ENCODE measurements at regions not wholly inside any gene's neighbourhood (a gene's known extent, or its start where the extent isn't known, plus 50 kb on each side); places are given as distances from the start of the nearest gene placed in this dataset.

- Histone ChIP-seq H3K36me3 (no peaks in the 10 kb centered on the region), H3K9me3 (ENCODE audit: low read depth) (peaks cover 17% of the 10 kb centered on the region), H3K9ac (no peak overlapping the region), H3K4me1 (no peaks in the 10 kb centered on the region), H4K20me1 (ENCODE audit: low read depth) (no peaks in the 10 kb centered on the region), H3K79me2 (ENCODE audit: low read depth) (no peaks in the 10 kb centered on the region), H3K4me2 (no peak overlapping the region), H3K27me3 (no peaks in the 10 kb centered on the region), H3F3A (ENCODE audit: low read depth) (no peaks in the 10 kb centered on the region), H3K4me3 (no peak overlapping the region), H3K27ac (no peak overlapping the region), H2AFZ (replicated peaks) (no peak overlapping the region)
- no peak overlapping the region for H3K4me3 Mint-ChIP-seq
- H3K27ac Mint-ChIP-seq: no peak overlapping the region
- peaks cover 57% of the 10 kb centered on the region for H3K9me3 Mint-ChIP-seq
- no peaks in the 10 kb centered on the region for H3K4me1 Mint-ChIP-seq
- DNase-seq (ENCODE audit: low spot score): no peak
- no peaks in the 10 kb centered on the region for H3K36me3 Mint-ChIP-seq
- TF ChIP-seq EZH2 (IDR thresholded peaks at IDR 0.05) (no peak), EZH2phosphoT487 (IDR thresholded peaks at IDR 0.05) (no peak), CTCF (IDR thresholded peaks at IDR 0.05) (no peak)
- peaks cover 2% of the 10 kb centered on the region for H3K27me3 Mint-ChIP-seq (ENCODE audit: insufficient read depth, low read depth)
Measured at GRCh38 chr12:34404377-34405285, 382.3 kb downstream of the ALG10 start.

GRCh38 chr12:34405286-34406227 lies 383.3 kb downstream of the ALG10 start:
- peaks cover 26% of the 10 kb centered on the region for H3K9me3 ChIP-seq (ENCODE audit: low read depth)
- no peak overlapping the region for H3K9ac ChIP-seq
- peaks cover 54% of the 10 kb centered on the region for H3K9me3 Mint-ChIP-seq
- no peak overlapping the region for H3K4me3 Mint-ChIP-seq
- DNase-seq (ENCODE audit: low spot score): no peak
- no peaks in the 10 kb centered on the region for H3K36me3 Mint-ChIP-seq
- no peaks in the 10 kb centered on the region for H3K79me2 ChIP-seq (ENCODE audit: low read depth)
- H3K27ac ChIP-seq: no peak overlapping the region
- TF ChIP-seq EZH2phosphoT487 (IDR thresholded peaks at IDR 0.05): no peak
- TF ChIP-seq EZH2 (IDR thresholded peaks at IDR 0.05): no peak
- no peak for TF ChIP-seq CTCF (IDR thresholded peaks at IDR 0.05)
- H3K4me1 Mint-ChIP-seq: no peaks in the 10 kb centered on the region
- no peaks in the 10 kb centered on the region for H3F3A ChIP-seq (ENCODE audit: low read depth)
- no peaks in the 10 kb centered on the region for H3K36me3 ChIP-seq
- H3K4me2 ChIP-seq: no peak overlapping the region
- H2AFZ ChIP-seq (replicated peaks): no peak overlapping the region
- no peak overlapping the region for H3K27ac Mint-ChIP-seq
- peaks cover 2% of the 10 kb centered on the region for H3K27me3 Mint-ChIP-seq (ENCODE audit: insufficient read depth, low read depth)
- no peaks in the 10 kb centered on the region for H3K27me3 ChIP-seq
- H3K4me3 ChIP-seq: no peak overlapping the region
- H3K4me1 ChIP-seq: no peaks in the 10 kb centered on the region
- H4K20me1 ChIP-seq (ENCODE audit: low read depth): no peaks in the 10 kb centered on the region

GRCh38 chr12:34406228-34406995 lies 384.1 kb downstream of the ALG10 start:
- TF ChIP-seq CTCF (IDR thresholded peaks at IDR 0.05): no peak
- no peak for TF ChIP-seq EZH2 (IDR thresholded peaks at IDR 0.05)
- no peak for TF ChIP-seq EZH2phosphoT487 (IDR thresholded peaks at IDR 0.05)
- Histone ChIP-seq H3K9ac (no peak overlapping the region), H3K4me3 (no peak overlapping the region), H3K4me2 (no peak overlapping the region), H3K9me3 (ENCODE audit: low read depth) (peaks cover 31% of the 10 kb centered on the region), H3K79me2 (ENCODE audit: low read depth) (no peaks in the 10 kb centered on the region), H4K20me1 (ENCODE audit: low read depth) (no peaks in the 10 kb centered on the region), H3K4me1 (no peaks in the 10 kb centered on the region), H3K27ac (no peak overlapping the region), H2AFZ (replicated peaks) (no peak overlapping the region), H3F3A (ENCODE audit: low read depth) (no peaks in the 10 kb centered on the region), H3K27me3 (no peaks in the 10 kb centered on the region), H3K36me3 (no peaks in the 10 kb centered on the region)
- Mint-ChIP-seq H3K9me3 (peaks cover 53% of the 10 kb centered on the region), H3K27ac (no peak overlapping the region), H3K36me3 (no peaks in the 10 kb centered on the region), H3K27me3 (ENCODE audit: insufficient read depth, low read depth) (peaks cover 2% of the 10 kb centered on the region), H3K4me3 (no peak overlapping the region), H3K4me1 (no peaks in the 10 kb centered on the region)
- no peak for DNase-seq (ENCODE audit: low spot score)
